ENCODE measurements at regions not wholly inside any gene's neighbourhood (a gene's known extent, or its start where the extent isn't known, plus 50 kb on each side); places are given as distances from the start of the nearest gene placed in this dataset.
"Not testable (repeated sequence)": the region's sequence is repeated elsewhere in the genome, so short reads cannot be mapped to it uniquely, and the experiment has no call there.

- not testable (repeated sequence) for H3K27me3 ChIP-seq (ENCODE audit: control insufficient read depth, insufficient read depth, low read length); H3K36me3 ChIP-seq (replicated peaks; ENCODE audit: control insufficient read depth, insufficient read depth, low read length); DNase-seq; H3K4me3 ChIP-seq (ENCODE audit: insufficient read depth, low read depth, low read length)
Measured at GRCh38 chr2:7178996-7179395, 261.8 kb downstream of the RNF144A start.

GRCh38 chr2:7180638-7181370 is 263.6 kb downstream of the RNF144A start:
- peak; percentile 26 for DNase-seq
- H3K4me3 ChIP-seq (ENCODE audit: insufficient read depth, low read depth, low read length) = no peak overlapping the region
- no peaks in the 10 kb centered on the region for H3K27me3 ChIP-seq (ENCODE audit: control insufficient read depth, insufficient read depth, low read length)

GRCh38 chr2:7182525-7182924 is 265.3 kb downstream of the RNF144A start:
- Histone ChIP-seq H3K36me3 (replicated peaks; ENCODE audit: control insufficient read depth, insufficient read depth, low read length) (no peaks in the 10 kb centered on the region), H3K4me3 (ENCODE audit: insufficient read depth, low read depth, low read length) (no peak overlapping the region), H3K27me3 (ENCODE audit: control insufficient read depth, insufficient read depth, low read length) (no peaks in the 10 kb centered on the region)
- DNase-seq = no peak

More at GRCh38 chr2:7180638-7181370, 263.6 kb downstream of the RNF144A start:
- H3K36me3 ChIP-seq (replicated peaks; ENCODE audit: control insufficient read depth, insufficient read depth, low read length) = no peaks in the 10 kb centered on the region

GRCh38 chr2:7189106-7189505 is 271.9 kb downstream of the RNF144A start:
- Histone ChIP-seq H3K36me3 (replicated peaks; ENCODE audit: control insufficient read depth, insufficient read depth, low read length) (no peaks in the 10 kb centered on the region), H3K27me3 (ENCODE audit: control insufficient read depth, insufficient read depth, low read length) (no peaks in the 10 kb centered on the region), H3K4me3 (ENCODE audit: insufficient read depth, low read depth, low read length) (no peak overlapping the region)
- no peak for DNase-seq

- DNase-seq = peak; percentile 22
- Histone ChIP-seq H3K36me3 (replicated peaks; ENCODE audit: control insufficient read depth, insufficient read depth, low read length) (no peaks in the 10 kb centered on the region), H3K4me3 (ENCODE audit: insufficient read depth, low read depth, low read length) (no peak overlapping the region), H3K27me3 (ENCODE audit: control insufficient read depth, insufficient read depth, low read length) (no peaks in the 10 kb centered on the region)
Measured at GRCh38 chr2:7190587-7191324, 273.5 kb downstream of the RNF144A start.

- no peak overlapping the region for H3K4me3 ChIP-seq (ENCODE audit: insufficient read depth, low read depth, low read length)
Measured at GRCh38 chr2:7191932-7192331, 274.7 kb downstream of the RNF144A start.

GRCh38 chr2:7193457-7193856 is 276.2 kb downstream of the RNF144A start:
- Histone ChIP-seq H3K27me3 (ENCODE audit: control insufficient read depth, insufficient read depth, low read length) (no peaks in the 10 kb centered on the region), H3K4me3 (ENCODE audit: insufficient read depth, low read depth, low read length) (no peak overlapping the region), H3K36me3 (replicated peaks; ENCODE audit: control insufficient read depth, insufficient read depth, low read length) (no peaks in the 10 kb centered on the region)
- DNase-seq = no peak

More at GRCh38 chr2:7191932-7192331, 274.7 kb downstream of the RNF144A start:
- Histone ChIP-seq H3K27me3 (ENCODE audit: control insufficient read depth, insufficient read depth, low read length) (no peaks in the 10 kb centered on the region), H3K36me3 (replicated peaks; ENCODE audit: control insufficient read depth, insufficient read depth, low read length) (no peaks in the 10 kb centered on the region)
- no peak for DNase-seq

GRCh38 chr2:7194950-7195349 is 277.7 kb downstream of the RNF144A start:
- H3K36me3 ChIP-seq (replicated peaks; ENCODE audit: control insufficient read depth, insufficient read depth, low read length) = no peaks in the 10 kb centered on the region
- DNase-seq = no peak

GRCh38 chr2:7196883-7197282 is 279.7 kb downstream of the RNF144A start:
- DNase-seq = no peak
- Histone ChIP-seq H3K4me3 (ENCODE audit: insufficient read depth, low read depth, low read length) (no peak overlapping the region), H3K36me3 (replicated peaks; ENCODE audit: control insufficient read depth, insufficient read depth, low read length) (no peaks in the 10 kb centered on the region), H3K27me3 (ENCODE audit: control insufficient read depth, insufficient read depth, low read length) (no peaks in the 10 kb centered on the region)

More at GRCh38 chr2:7194950-7195349, 277.7 kb downstream of the RNF144A start:
- Histone ChIP-seq H3K27me3 (ENCODE audit: control insufficient read depth, insufficient read depth, low read length) (no peaks in the 10 kb centered on the region), H3K4me3 (ENCODE audit: insufficient read depth, low read depth, low read length) (no peak overlapping the region)

- no peaks in the 10 kb centered on the region for H3K36me3 ChIP-seq (replicated peaks; ENCODE audit: control insufficient read depth, insufficient read depth, low read length)
- DNase-seq = no peak
- no peaks in the 10 kb centered on the region for H3K27me3 ChIP-seq (ENCODE audit: control insufficient read depth, insufficient read depth, low read length)
- no peak overlapping the region for H3K4me3 ChIP-seq (ENCODE audit: insufficient read depth, low read depth, low read length)
Measured at GRCh38 chr2:7201851-7202250, 284.6 kb downstream of the RNF144A start.

- no peak overlapping the region for H3K4me3 ChIP-seq (ENCODE audit: insufficient read depth, low read depth, low read length)
- peak; percentile 45 for DNase-seq
- H3K36me3 ChIP-seq (replicated peaks; ENCODE audit: control insufficient read depth, insufficient read depth, low read length) = no peaks in the 10 kb centered on the region
- no peaks in the 10 kb centered on the region for H3K27me3 ChIP-seq (ENCODE audit: control insufficient read depth, insufficient read depth, low read length)
Measured at GRCh38 chr2:7203056-7203467, 285.9 kb downstream of the RNF144A start.

- Histone ChIP-seq H3K4me3 (ENCODE audit: insufficient read depth, low read depth, low read length) (no peak overlapping the region), H3K36me3 (replicated peaks; ENCODE audit: control insufficient read depth, insufficient read depth, low read length) (no peaks in the 10 kb centered on the region), H3K27me3 (ENCODE audit: control insufficient read depth, insufficient read depth, low read length) (no peaks in the 10 kb centered on the region)
- no peak for DNase-seq
Measured at GRCh38 chr2:7205151-7205830, 288.1 kb downstream of the RNF144A start.

GRCh38 chr2:7206111-7206810 is 289.0 kb downstream of the RNF144A start:
- H3K27me3 ChIP-seq (ENCODE audit: control insufficient read depth, insufficient read depth, low read length) = no peaks in the 10 kb centered on the region

GRCh38 chr2:7207631-7208030 is 290.4 kb downstream of the RNF144A start:
- no peaks in the 10 kb centered on the region for H3K36me3 ChIP-seq (replicated peaks; ENCODE audit: control insufficient read depth, insufficient read depth, low read length)
- no peak for DNase-seq
- no peak overlapping the region for H3K4me3 ChIP-seq (ENCODE audit: insufficient read depth, low read depth, low read length)
- H3K27me3 ChIP-seq (ENCODE audit: control insufficient read depth, insufficient read depth, low read length) = no peaks in the 10 kb centered on the region

More at GRCh38 chr2:7206111-7206810, 289.0 kb downstream of the RNF144A start:
- no peaks in the 10 kb centered on the region for H3K36me3 ChIP-seq (replicated peaks; ENCODE audit: control insufficient read depth, insufficient read depth, low read length)
- H3K4me3 ChIP-seq (ENCODE audit: insufficient read depth, low read depth, low read length) = no peak overlapping the region
- no peak for DNase-seq
